Upper lobe of left lung (tissue), 6 donors: ENCODE measurements at regions not wholly inside any gene's neighbourhood (a gene's known extent, or its start where the extent isn't known, plus 50 kb on each side); places are given as distances from the start of the nearest gene placed in this dataset.

Experiments used
- ATAC-seq, 2 donors: fragments of 200-7000 bp; cut with Tn5 transposase; one replicate each; pipeline ENCODE4 v1.9.1; 2022; ENCODE audit warnings: mild to moderate bottlenecking in 2 of 2, moderate library complexity in 2 of 2; ENCODE audit not compliant: low FRiP score in 2 of 2
- DNase-seq, 2 donors: peaks; one replicate each; pipeline ENCODE4 v3.0.0-alpha.2; 2019 to 2020
- H3K27ac ChIP-seq, 4 donors: fragments of 200-600 bp; sonication (generic); one replicate each; pipeline ENCODE4 v1.5.1; 2016 to 2019
- H3K27me3 ChIP-seq, 4 donors: fragments of 200-600 bp; sonication (generic); one replicate each; pipeline ENCODE4 v1.5.1; 2017 to 2019
- H3K36me3 ChIP-seq, 4 donors: fragments of 200-600 bp; sonication (generic); one replicate each; pipeline ENCODE4 v1.5.1; 2016 to 2019
- H3K4me1 ChIP-seq, 4 donors: fragments of 200-600 bp; sonication (generic); one replicate each; pipeline ENCODE4 v1.5.1; 2018 to 2019
- H3K4me3 ChIP-seq, 4 donors: fragments of 200-600 bp; sonication (generic); one replicate each; pipeline ENCODE4 v1.5.1; 2017 to 2019; ENCODE audit warnings: mild to moderate bottlenecking in 2 of 4, moderate library complexity in 1 of 4
- H3K9me3 ChIP-seq, 4 donors: fragments of 200-600 bp; sonication (generic); one replicate each; pipeline ENCODE4 v1.5.1; 2018 to 2019
- EP300 ChIP-seq, 4 donors: sonication (generic); formaldehyde crosslinking; IDR thresholded peaks; one replicate each; pipeline ENCODE4 v1.5.1; 2017; ENCODE audit warnings: antibody characterized with exemption in 4 of 4, control low read depth in 2 of 4
- POLR2A ChIP-seq, 4 donors: fragments of 450-650 bp; IDR thresholded peaks; one replicate each; pipeline ENCODE4 v1.5.1; 2016 to 2017; ENCODE audit warnings: antibody characterized with exemption in 4 of 4, mild to moderate bottlenecking in 2 of 4
- POLR2AphosphoS5 ChIP-seq, 2 donors: sonication (generic); formaldehyde crosslinking; IDR thresholded peaks; one replicate each; pipeline ENCODE4 v1.5.1; 2017; ENCODE audit warnings: antibody characterized with exemption in 2 of 2
- WGBS, 2 donors: methylation state at CpG; one replicate each; pipeline ENCODE4 v1.1.5; 2017 to 2018; 5-methylcytosine and 5-hydroxymethylcytosine counted together
- TF ChIP-seq, protein P1 (sequence below), 6 experiments: fragments of 450-650 bp in 4 of 6; fragments of 200-600 bp in 2 of 6; sonication (generic) in 2 of 6; IDR thresholded peaks; one replicate each; pipeline ENCODE4 v1.5.1; 2016 to 2019; ENCODE audit warnings: antibody characterized with exemption in 6 of 6
- donor health status: DM: no; HTN: no; CAD: no; lungs with moderate emphysema.
- donor health status: DM: no; HTN: yes; CAD: no; lungs with severe emphysema.

- DNase-seq (no peak), ATAC-seq (peak in 1 of 2 donors; percentile 32)
- H3K4me3 ChIP-seq: no peak overlapping the region
- no peaks in the 10 kb centered on the region for H3K27me3 ChIP-seq
- H3K4me1 ChIP-seq: no peaks in the 10 kb centered on the region
- no peaks in the 10 kb centered on the region for H3K9me3 ChIP-seq
- no peak overlapping the region for H3K27ac ChIP-seq
- TF ChIP-seq POLR2AphosphoS5 (IDR thresholded peaks at IDR 0.05): no peak
- no peak for TF ChIP-seq POLR2A (IDR thresholded peaks at IDR 0.05)
- TF ChIP-seq EP300 (IDR thresholded peaks at IDR 0.05): no peak
- TF ChIP-seq, protein P1, sequence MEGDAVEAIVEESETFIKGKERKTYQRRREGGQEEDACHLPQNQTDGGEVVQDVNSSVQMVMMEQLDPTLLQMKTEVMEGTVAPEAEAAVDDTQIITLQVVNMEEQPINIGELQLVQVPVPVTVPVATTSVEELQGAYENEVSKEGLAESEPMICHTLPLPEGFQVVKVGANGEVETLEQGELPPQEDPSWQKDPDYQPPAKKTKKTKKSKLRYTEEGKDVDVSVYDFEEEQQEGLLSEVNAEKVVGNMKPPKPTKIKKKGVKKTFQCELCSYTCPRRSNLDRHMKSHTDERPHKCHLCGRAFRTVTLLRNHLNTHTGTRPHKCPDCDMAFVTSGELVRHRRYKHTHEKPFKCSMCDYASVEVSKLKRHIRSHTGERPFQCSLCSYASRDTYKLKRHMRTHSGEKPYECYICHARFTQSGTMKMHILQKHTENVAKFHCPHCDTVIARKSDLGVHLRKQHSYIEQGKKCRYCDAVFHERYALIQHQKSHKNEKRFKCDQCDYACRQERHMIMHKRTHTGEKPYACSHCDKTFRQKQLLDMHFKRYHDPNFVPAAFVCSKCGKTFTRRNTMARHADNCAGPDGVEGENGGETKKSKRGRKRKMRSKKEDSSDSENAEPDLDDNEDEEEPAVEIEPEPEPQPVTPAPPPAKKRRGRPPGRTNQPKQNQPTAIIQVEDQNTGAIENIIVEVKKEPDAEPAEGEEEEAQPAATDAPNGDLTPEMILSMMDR (IDR thresholded peaks at IDR 0.05): no peak
- no peaks in the 10 kb centered on the region for H3K36me3 ChIP-seq
Measured at GRCh38 chr4:149161247-149161646, 654.4 kb downstream of the IQCM start.

DNA sequence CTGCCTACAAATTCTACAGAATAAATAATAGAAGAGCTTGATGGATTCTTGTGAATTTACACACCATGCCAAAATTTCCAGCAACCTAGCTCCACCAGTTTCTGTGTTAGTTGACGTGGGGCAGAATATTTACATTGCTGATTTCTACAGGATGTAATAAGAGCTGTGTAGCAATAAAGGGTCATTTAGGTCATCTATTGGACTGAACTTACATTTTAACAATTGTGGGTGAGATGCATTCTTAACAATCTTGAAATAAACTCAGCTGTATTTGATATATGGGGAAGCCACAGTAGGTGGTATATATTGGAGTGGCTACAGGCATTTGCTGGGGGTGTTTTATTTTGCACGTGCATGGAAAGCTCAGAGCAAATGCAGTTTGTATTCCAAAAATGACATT, 655.3 kb downstream of the IQCM start:
- no peak for DNase-seq

GRCh38 chr4:149158817-149159216, 656.8 kb downstream of the IQCM start:
- Histone ChIP-seq H3K9me3 (no peaks in the 10 kb centered on the region), H3K27me3 (no peaks in the 10 kb centered on the region), H3K4me1 (no peaks in the 10 kb centered on the region), H3K4me3 (no peak overlapping the region), H3K27ac (no peak overlapping the region), H3K36me3 (no peaks in the 10 kb centered on the region)
- ATAC-seq (no peak), DNase-seq (no peak)
- TF ChIP-seq EP300 (IDR thresholded peaks at IDR 0.05): no peak
- TF ChIP-seq, protein P1 (IDR thresholded peaks at IDR 0.05): no peak
- no peak for TF ChIP-seq POLR2A (IDR thresholded peaks at IDR 0.05)
- no peak for TF ChIP-seq POLR2AphosphoS5 (IDR thresholded peaks at IDR 0.05)
- 31 to 65% methylated on average over 3 of the region's 3 CpGs for WGBS, 2 donors

More for the DNA sequence above, 655.3 kb downstream of the IQCM start:
- WGBS, 2 donors: 51 to 55% methylated on average over 2 of the region's 2 CpGs
- Histone ChIP-seq H3K27me3 (no peaks in the 10 kb centered on the region), H3K4me1 (no peaks in the 10 kb centered on the region), H3K9me3 (no peaks in the 10 kb centered on the region), H3K4me3 (no peak overlapping the region), H3K36me3 (no peaks in the 10 kb centered on the region), H3K27ac (no peak overlapping the region)
- ATAC-seq: no peak
- TF ChIP-seq EP300 (IDR thresholded peaks at IDR 0.05): no peak
- TF ChIP-seq, protein P1 (IDR thresholded peaks at IDR 0.05): no peak
- TF ChIP-seq POLR2AphosphoS5 (IDR thresholded peaks at IDR 0.05): no peak
- TF ChIP-seq POLR2A (IDR thresholded peaks at IDR 0.05): no peak

- no peak for DNase-seq
- H3K27ac ChIP-seq: no peak overlapping the region
- no peaks in the 10 kb centered on the region for H3K36me3 ChIP-seq
- no peak overlapping the region for H3K4me3 ChIP-seq
- no peak for ATAC-seq
- no peaks in the 10 kb centered on the region for H3K9me3 ChIP-seq
- H3K4me1 ChIP-seq: no peaks in the 10 kb centered on the region
- no peaks in the 10 kb centered on the region for H3K27me3 ChIP-seq
- WGBS, 2 donors: 75% methylated on average over 2 of the region's 2 CpGs
- TF ChIP-seq EP300 (IDR thresholded peaks at IDR 0.05) (no peak), POLR2AphosphoS5 (IDR thresholded peaks at IDR 0.05) (no peak), POLR2A (IDR thresholded peaks at IDR 0.05) (no peak)
- TF ChIP-seq, protein P1 (IDR thresholded peaks at IDR 0.05): no peak
Measured at GRCh38 chr4:149145803-149146202, 669.8 kb downstream of the IQCM start.

DNA sequence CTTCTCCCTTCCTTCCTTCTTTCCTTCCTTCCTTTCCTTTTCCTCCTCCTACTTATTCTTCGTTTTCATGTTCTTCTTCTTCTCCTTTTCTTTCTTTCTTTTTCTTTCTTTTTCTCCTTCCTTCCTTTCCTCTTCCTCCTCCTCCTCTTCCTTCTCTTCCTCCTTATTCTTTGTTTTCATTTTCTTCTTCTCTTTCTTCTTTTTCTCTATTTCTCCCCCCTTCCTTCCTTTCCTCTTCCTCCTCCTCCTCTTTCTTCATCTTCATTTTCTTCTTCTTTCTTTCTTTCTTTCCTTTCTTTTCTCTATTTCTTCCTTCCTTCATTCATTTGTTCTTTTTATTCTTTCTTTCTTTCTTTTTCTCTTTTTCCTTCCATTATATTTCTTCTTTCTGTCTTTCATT, 671.6 kb downstream of the IQCM start:
- ATAC-seq (no peak), DNase-seq (no peak)
- H3K36me3 ChIP-seq: no peaks in the 10 kb centered on the region
- WGBS, 2 donors: 47 to 68% methylated on average over 1 of the region's 1 CpG
- H3K4me1 ChIP-seq: no peaks in the 10 kb centered on the region
- H3K27ac ChIP-seq: no peak overlapping the region
- H3K4me3 ChIP-seq: no peak overlapping the region
- no peaks in the 10 kb centered on the region for H3K27me3 ChIP-seq
- TF ChIP-seq POLR2A (IDR thresholded peaks at IDR 0.05) (no peak), POLR2AphosphoS5 (IDR thresholded peaks at IDR 0.05) (no peak), EP300 (IDR thresholded peaks at IDR 0.05) (no peak)
- TF ChIP-seq, protein P1 (IDR thresholded peaks at IDR 0.05): no peak
- no peaks in the 10 kb centered on the region for H3K9me3 ChIP-seq
